OCI-LY7 (cell line): ENCODE measurements at regions not wholly inside any gene's neighbourhood (a gene's known extent, or its start where the extent isn't known, plus 50 kb on each side); places are given as distances from the start of the nearest gene placed in this dataset.

ENCODE experiments used
- BruUV-seq: library from RNA; stranded (reverse); fragments of 400-500 nt; replicated peaks from 2 replicates; lab custom pipeline; 2021; lab: Mats Ljungman, UMichigan
- CTCF ChIA-PET: fragments of 300-600 bp; sonication (Branson Sonifier 250); formaldehyde crosslinking; loops from one replicate; lab custom pipeline; 2022; ENCODE audit warnings: antibody characterized with exemption; ENCODE audit not compliant: unreplicated experiment; lab: Charles Lee
- POLR2A ChIA-PET: fragments of 300-600 bp; sonication (Branson Sonifier 250); formaldehyde crosslinking; loops from one replicate; lab custom pipeline; 2022; ENCODE audit warnings: antibody characterized with exemption; lab: Charles Lee
- DNase-seq: peaks from one replicate; pipeline ENCODE4 v3.0.0-alpha.2; 2015; ENCODE audit warnings: low spot score
- H2AFZ ChIP-seq: fragments of 200-600 bp; sonication (generic), shearing (Covaris generic); 2 replicates; pipeline ENCODE4 v1.6.1; 2014; ENCODE audit warnings: mild to moderate bottlenecking, antibody characterized with exemption, low read length, moderate library complexity
- H3K27ac ChIP-seq: fragments of 200-600 bp; sonication (generic); 2 replicates; pipeline ENCODE4 v1.5.1; 2014; ENCODE audit warnings: mixed run types, low read depth, mild to moderate bottlenecking, moderate library complexity, low read length, inconsistent platforms; ENCODE audit not compliant: poor library complexity, severe bottlenecking
- H3K36me3 ChIP-seq: fragments of 200-600 bp; sonication (generic); 2 replicates; pipeline ENCODE4 v1.6.1; 2014; ENCODE audit warnings: mild to moderate bottlenecking, antibody characterized with exemption, low read length, moderate library complexity, mixed read lengths; ENCODE audit not compliant: insufficient read depth
- H3K4me1 ChIP-seq: fragments of 200-600 bp; sonication (generic); 2 replicates; pipeline ENCODE4 v1.5.1; 2014; ENCODE audit warnings: mild to moderate bottlenecking, low read length; ENCODE audit not compliant: insufficient read depth, poor library complexity, severe bottlenecking
- H3K4me2 ChIP-seq: fragments of 200-600 bp; sonication (generic); 2 replicates; pipeline ENCODE4 v1.6.1; 2014; ENCODE audit warnings: mild to moderate bottlenecking, low read length
- H3K4me3 ChIP-seq: fragments of 200-600 bp; sonication (generic); 2 replicates; pipeline ENCODE4 v1.5.1; 2014; ENCODE audit warnings: mild to moderate bottlenecking, low read depth, low read length; ENCODE audit not compliant: poor library complexity, severe bottlenecking
- H3K79me2 ChIP-seq: fragments of 200-600 bp; sonication (generic); 2 replicates; pipeline ENCODE4 v1.6.1; 2016; ENCODE audit warnings: low read depth, mild to moderate bottlenecking, low read length, moderate library complexity, mixed read lengths; ENCODE audit not compliant: insufficient read depth
- H3K9me2 ChIP-seq: fragments of 200-600 bp; sonication (generic); 2 replicates; pipeline ENCODE4 v1.6.1; 2016; ENCODE audit warnings: mild to moderate bottlenecking, low read length, mixed read lengths; ENCODE audit not compliant: insufficient read depth
- H3K9me3 ChIP-seq: fragments of 200-600 bp; sonication (generic); 2 replicates; pipeline ENCODE4 v1.6.1; 2014; ENCODE audit warnings: mild to moderate bottlenecking, mixed run types, low read length, mixed read lengths
- H4K20me1 ChIP-seq: fragments of 200-600 bp; sonication (generic); 2 replicates; pipeline ENCODE4 v1.6.1; 2014; ENCODE audit warnings: mild to moderate bottlenecking, antibody characterized with exemption, low read length, moderate library complexity, mixed read lengths; ENCODE audit not compliant: insufficient read depth
- CTCF ChIP-seq: fragments of 200-600 bp; sonication (generic); conservative IDR thresholded peaks from 2 replicates; pipeline ENCODE4 v1.5.1; 2014; ENCODE audit warnings: mild to moderate bottlenecking, antibody characterized with exemption, low read length, moderate library complexity, mixed read lengths
- EZH2phosphoT487 ChIP-seq: fragments of 200-600 bp; sonication (generic); IDR thresholded peaks from 2 replicates; pipeline ENCODE4 v1.6.1; 2018; ENCODE audit warnings: low read depth, borderline replicate concordance, mild to moderate bottlenecking, mixed run types, antibody characterized with exemption, low read length, moderate library complexity, mixed read lengths
- intact Hi-C: fragments of 100-400 bp; cut with micrococcal nuclease; formaldehyde crosslinking; loops from one replicate; pipeline ENCODE4 v1.10.0; 2022; ENCODE audit not compliant: unreplicated experiment

DNA sequence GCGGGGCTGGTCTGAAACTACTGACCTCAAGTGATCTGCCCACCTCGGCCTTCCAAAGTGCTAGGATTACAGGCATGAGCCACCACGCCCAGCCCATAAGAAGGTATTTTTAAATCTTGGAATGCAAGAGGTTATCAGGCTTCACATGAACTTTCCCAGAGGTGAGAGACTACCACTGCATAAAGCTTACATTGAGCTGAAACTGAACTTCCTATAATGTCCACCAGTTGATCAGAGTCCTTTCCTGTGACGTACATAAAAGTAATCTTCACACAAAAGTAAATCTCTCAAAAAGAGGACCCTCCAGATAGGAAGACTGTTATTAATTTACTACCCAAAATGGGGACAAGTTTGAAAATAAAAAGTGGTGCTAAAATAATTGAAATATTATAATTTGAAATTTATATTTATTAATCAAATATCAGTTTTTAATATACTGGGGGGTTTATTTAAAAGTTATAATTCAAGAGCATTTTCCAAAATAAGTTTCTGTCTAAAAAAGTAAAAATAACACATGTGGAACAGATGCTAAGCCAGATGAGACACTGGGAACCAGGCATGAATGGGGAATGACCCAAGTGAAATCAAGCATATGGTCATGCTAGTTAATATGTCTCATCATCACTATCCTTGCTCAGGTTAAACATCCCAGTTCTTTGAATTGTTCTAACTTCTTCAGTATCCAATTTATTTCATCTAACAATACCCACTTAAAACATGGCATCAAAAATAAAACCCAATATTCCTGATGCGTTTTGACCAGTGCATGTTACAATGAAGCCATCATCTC lies 269.9 kb upstream of the UBE2E2 start:
- Histone ChIP-seq H3K9me3 (no peaks in the 10 kb centered on the region), H4K20me1 (no peaks in the 10 kb centered on the region), H3K4me2 (no peak overlapping the region), H3K9me2 (0 out of 2 replicates have a peak, but pooled peaks cover 5% of the 10 kb centered on the region), H2AFZ (no peak overlapping the region), H3K27ac (no peak overlapping the region), H3K4me3 (no peak overlapping the region), H3K79me2 (no peaks in the 10 kb centered on the region), H3K36me3 (no peaks in the 10 kb centered on the region), H3K4me1 (no peaks in the 10 kb centered on the region)
- DNase-seq, result no peak
- ChIA-PET POLR2A (interaction anchor here (0.7 to 1.0 kb wide), 2 partner anchors 10 to 24 kb away, joined by 4 read pairs; no protein-coding TSS in a partner anchor), CTCF (no interaction called here)
- TF ChIP-seq CTCF, result no peak
- intact Hi-C loops, result no loop called here
- no TSS peak for BruUV-seq

- H3K4me3 ChIP-seq, result no peak overlapping the region
- ChIA-PET CTCF (no interaction called here), POLR2A (interaction anchor here (1.0 kb wide), 1 partner anchor 9 kb away, joined by 4 read pairs; no protein-coding TSS in a partner anchor)
- H3K9me3 ChIP-seq, result no peaks in the 10 kb centered on the region
- no peaks in the 10 kb centered on the region for H4K20me1 ChIP-seq
- DNase-seq, result no peak
- H3K27ac ChIP-seq, result no peak overlapping the region
- H3K79me2 ChIP-seq, result no peaks in the 10 kb centered on the region
- intact Hi-C loops, result no loop called here
- 0 out of 2 replicates have a peak, but pooled peaks cover 5% of the 10 kb centered on the region for H3K9me2 ChIP-seq
- no peaks in the 10 kb centered on the region for H3K4me1 ChIP-seq
- no peak overlapping the region for H3K4me2 ChIP-seq
- no peak for TF ChIP-seq CTCF
- no peak for TF ChIP-seq EZH2phosphoT487
- no TSS peak for BruUV-seq
- H3K36me3 ChIP-seq, result no peaks in the 10 kb centered on the region
- H2AFZ ChIP-seq, result no peak overlapping the region
Measured at GRCh38 chr3:22933841-22934116, 269.3 kb upstream of the UBE2E2 start.

DNA sequence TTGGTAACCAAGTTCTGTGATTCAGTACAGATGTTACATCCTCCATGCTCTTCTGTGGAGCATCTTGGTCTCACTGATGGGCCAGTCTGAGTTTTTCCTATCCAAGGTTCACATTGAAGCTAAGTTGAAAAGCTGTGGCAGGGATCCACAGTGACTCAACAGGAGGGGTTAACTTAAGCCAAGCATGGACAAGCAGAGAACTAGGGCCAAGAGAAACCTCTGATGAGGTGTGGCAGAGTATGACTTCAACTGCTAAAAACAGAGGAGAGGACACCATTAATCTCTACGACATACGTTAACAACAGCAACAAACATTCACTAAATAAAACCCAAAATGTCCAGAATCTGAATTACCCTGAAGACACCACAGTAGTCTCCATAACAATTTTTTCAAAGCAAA lies 268.1 kb upstream of the UBE2E2 start:
- Histone ChIP-seq H3K36me3 (no peaks in the 10 kb centered on the region), H3K4me1 (no peaks in the 10 kb centered on the region), H3K9me2 (0 out of 2 replicates have a peak, but pooled peaks cover 5% of the 10 kb centered on the region), H3K4me3 (no peak overlapping the region), H4K20me1 (no peaks in the 10 kb centered on the region), H3K79me2 (no peaks in the 10 kb centered on the region), H3K4me2 (no peak overlapping the region), H2AFZ (no peak overlapping the region), H3K27ac (no peak overlapping the region), H3K9me3 (no peaks in the 10 kb centered on the region)
- DNase-seq, result no peak
- no peak for TF ChIP-seq CTCF
- no peak for TF ChIP-seq EZH2phosphoT487
- intact Hi-C loops, result no loop called here
- ChIA-PET CTCF (interaction anchor here (0.6 kb wide), 1 partner anchor 516 kb away, joined by 3 read pairs; no protein-coding TSS in a partner anchor), POLR2A (no interaction called here)
- BruUV-seq, result no TSS peak
